SK-N-SH (cell line): ENCODE measurements at regions not wholly inside any gene's neighbourhood (a gene's known extent, or its start where the extent isn't known, plus 50 kb on each side); places are given as distances from the start of the nearest gene placed in this dataset.

Experiments used
- CTCF ChIA-PET: fragments of 300-600, 350-600 bp; formaldehyde crosslinking; extraction: SDS; loops from one replicate; lab custom pipeline; 2021; lab: Yijun Ruan, JAX
- POLR2A ChIA-PET: fragments of 350-600 bp; sonication (Branson Sonifier 250); formaldehyde crosslinking; extraction: SDS; loops from one replicate; lab custom pipeline; 2020; ENCODE audit warnings: antibody characterized with exemption, inconsistent platforms; lab: Yijun Ruan, JAX
- DNase-seq: peaks from one replicate; pipeline ENCODE4 v3.0.0; 2012
- H2AFZ ChIP-seq: fragments of 200-600 bp; sonication (generic); 2 replicates; pipeline ENCODE4 v1.8.1; 2016; ENCODE audit warnings: antibody characterized with exemption, mild to moderate bottlenecking, low read depth
- H3F3A ChIP-seq: fragments of 200-600 bp; sonication (generic); replicated peaks from 2 replicates; pipeline ENCODE3; 2016; ENCODE audit warnings: antibody characterized with exemption, mild to moderate bottlenecking; ENCODE audit not compliant: insufficient read depth
- H3K27ac ChIP-seq, 2 experiments: fragments of 200-500 bp in 1 of 2; fragments of 200-600 bp in 1 of 2; sonication (Bioruptor generic) in 1 of 2; sonication (generic), shearing (Covaris generic) in 1 of 2; 2 replicates each; pipeline versions ENCODE4 v1.5.1 to v1.6.1; 2014 to 2016; ENCODE audit warnings: low read depth in 2 of 2, inconsistent platforms in 1 of 2, low read length in 1 of 2, mild to moderate bottlenecking in 1 of 2, mixed read lengths in 1 of 2
- H3K27me3 ChIP-seq: fragments of 200-600 bp; sonication (generic), shearing (Covaris generic); 2 replicates; pipeline ENCODE4 v1.6.1; 2016; ENCODE audit warnings: mixed run types; ENCODE audit not compliant: insufficient read depth
- H3K36me3 ChIP-seq, 2 experiments: fragments of 200-500 bp in 1 of 2; fragments of 200-600 bp in 1 of 2; sonication (Bioruptor generic) in 1 of 2; sonication (generic) in 1 of 2; replicated peaks in 1 of 2; 2 replicates each; pipeline versions ENCODE3 to v1.5.1; 2014 to 2016; ENCODE audit warnings: low read length in 1 of 2, mild to moderate bottlenecking in 1 of 2; ENCODE audit not compliant: insufficient read depth in 2 of 2, control insufficient read depth in 1 of 2
- H3K4me1 ChIP-seq, 2 experiments: fragments of 200-500 bp in 1 of 2; fragments of 200-600 bp in 1 of 2; sonication (Bioruptor generic) in 1 of 2; sonication (generic), shearing (Covaris generic) in 1 of 2; 2 replicates each; pipeline versions ENCODE4 v1.5.1 to v1.6.1; 2014 to 2016; ENCODE audit warnings: low read depth in 1 of 2, low read length in 1 of 2, mixed run types in 1 of 2; ENCODE audit not compliant: insufficient read depth in 2 of 2, control insufficient read depth in 1 of 2
- H3K4me2 ChIP-seq: fragments of 200-600 bp; sonication (generic), shearing (Covaris generic); 2 replicates; pipeline ENCODE4 v1.6.1; 2017; ENCODE audit warnings: mixed run types
- H3K4me3 ChIP-seq, 2 experiments: fragments of 200-500 bp in 1 of 2; fragments of 200-600 bp in 1 of 2; sonication (Bioruptor generic) in 1 of 2; sonication (generic), shearing (Covaris generic) in 1 of 2; 2 replicates each; pipeline versions ENCODE4 v1.5.1 to v1.8.1; 2014 to 2016; ENCODE audit warnings: low read depth in 2 of 2, inconsistent platforms in 1 of 2, low read length in 1 of 2, mild to moderate bottlenecking in 1 of 2, mixed read lengths in 1 of 2, moderate library complexity in 1 of 2
- H3K79me2 ChIP-seq: fragments of 200-600 bp; sonication (generic); 2 replicates; pipeline ENCODE4 v1.8.1; 2017; ENCODE audit warnings: mild to moderate bottlenecking; ENCODE audit not compliant: insufficient read depth
- H3K9ac ChIP-seq: fragments of 200-600 bp; sonication (generic); 2 replicates; pipeline ENCODE4 v1.6.1; 2017; ENCODE audit warnings: mixed run types
- H3K9me2 ChIP-seq: fragments of 200-600 bp; sonication (generic); 2 replicates; pipeline ENCODE4 v1.6.1; 2017; ENCODE audit warnings: mixed run types
- H3K9me3 ChIP-seq: fragments of 200-600 bp; sonication (generic); 2 replicates; pipeline ENCODE4 v1.6.1; 2017; ENCODE audit warnings: mixed run types, mild to moderate bottlenecking, moderate library complexity
- H4K20me1 ChIP-seq: fragments of 200-600 bp; sonication (generic); 2 replicates; pipeline ENCODE4 v1.6.1; 2017; ENCODE audit warnings: mild to moderate bottlenecking, mixed run types; ENCODE audit not compliant: insufficient read depth
- EZH2phosphoT487 ChIP-seq: fragments of 200-600 bp; sonication (generic); IDR thresholded peaks from 2 replicates; pipeline ENCODE4 v1.6.1; 2017; ENCODE audit warnings: low read depth, mixed run types, mild to moderate bottlenecking, antibody characterized with exemption, moderate library complexity, borderline replicate concordance
- FOXJ3 ChIP-seq: sonication (generic); formaldehyde crosslinking; IDR thresholded peaks from 2 replicates; pipeline ENCODE4 v1.5.1; 2020; ENCODE audit warnings: mild to moderate bottlenecking, missing genetic modification reagents
- GABPA ChIP-seq: IDR thresholded peaks from 2 replicates; pipeline ENCODE4 v1.4.0; 2012; ENCODE audit warnings: low read depth, mild to moderate bottlenecking
- GATA2 ChIP-seq: sonication (generic); formaldehyde crosslinking; IDR thresholded peaks from 2 replicates; pipeline ENCODE4 v1.5.0; 2020; ENCODE audit warnings: mild to moderate bottlenecking, missing genetic modification reagents
- IRF3 ChIP-seq: fragments of 150-350 bp; IDR thresholded peaks from 2 replicates; pipeline ENCODE4 v1.6.1; 2016; ENCODE audit warnings: mild to moderate bottlenecking, low read depth, low read length
- JUND ChIP-seq: IDR thresholded peaks from 2 replicates; pipeline ENCODE4 v1.4.0; 2012
- NFIC ChIP-seq: IDR thresholded peaks from 2 replicates; pipeline ENCODE4 v1.4.0; 2012; ENCODE audit warnings: borderline replicate concordance
- NRF1 ChIP-seq: IDR thresholded peaks from 2 replicates; pipeline ENCODE4 v1.6.1; 2012; ENCODE audit warnings: low read depth, mild to moderate bottlenecking, low read length
- RCOR1 ChIP-seq: fragments of 150-350 bp; IDR thresholded peaks from 2 replicates; pipeline ENCODE4 v1.6.1; 2017; ENCODE audit warnings: antibody characterized with exemption, low read length
- REST ChIP-seq: IDR thresholded peaks from 2 replicates; pipeline ENCODE4 v1.6.1; 2012; ENCODE audit warnings: mild to moderate bottlenecking, low read depth, low read length, moderate library complexity
- SMC3 ChIP-seq: IDR thresholded peaks from 2 replicates; pipeline ENCODE4 v1.6.1; 2012; ENCODE audit warnings: low read depth, low read length, improper control_type of control experiment
- TAF1 ChIP-seq: IDR thresholded peaks from 2 replicates; pipeline ENCODE4 v1.6.1; 2012; ENCODE audit warnings: low read depth, mild to moderate bottlenecking, low read length, moderate library complexity, borderline replicate concordance
- YY1 ChIP-seq: IDR thresholded peaks from 2 replicates; pipeline ENCODE4 v1.4.0; 2012; ENCODE audit warnings: low read depth, mild to moderate bottlenecking
- ZBTB33 ChIP-seq: IDR thresholded peaks from 2 replicates; pipeline ENCODE4 v1.4.0; 2012; ENCODE audit warnings: low read depth, borderline replicate concordance
- WGBS: methylation state at CpG from one replicate; pipeline ENCODE4 v1.1.6; 2017; ENCODE audit warnings: low lambda C conversion rate; 5-methylcytosine and 5-hydroxymethylcytosine counted together

GRCh38 chr7:109062798-109063197 is 493.1 kb downstream of the DNAJB9 start:
- Histone ChIP-seq H3K27ac (no peak overlapping the region), H3K4me3 (no peak overlapping the region), H3K36me3 (peaks cover 0 to 2% of the 10 kb centered on the region in 2 experiments), H3K9me2 (0 out of 2 replicates have a peak, but pooled peaks cover 9% of the 10 kb centered on the region), H3K27me3 (no peaks in the 10 kb centered on the region), H3F3A (no peaks in the 10 kb centered on the region), H3K9me3 (0 out of 2 replicates have a peak, but pooled peaks cover 10% of the 10 kb centered on the region), H3K9ac (no peak overlapping the region), H3K79me2 (no peaks in the 10 kb centered on the region), H3K4me1 (no peaks in the 10 kb centered on the region), H3K4me2 (no peak overlapping the region), H4K20me1 (no peaks in the 10 kb centered on the region), H2AFZ (no peak overlapping the region)
- CTCF ChIA-PET = no interaction called here
- 52% methylated on average over 4 of the region's 4 CpGs for WGBS
- DNase-seq = no peak
- TF ChIP-seq TAF1 (no peak), GATA2 (no peak), SMC3 (no peak), JUND (no peak), NRF1 (no peak), EZH2phosphoT487 (no peak), REST (no peak)
- POLR2A ChIA-PET = no interaction called here

DNA sequence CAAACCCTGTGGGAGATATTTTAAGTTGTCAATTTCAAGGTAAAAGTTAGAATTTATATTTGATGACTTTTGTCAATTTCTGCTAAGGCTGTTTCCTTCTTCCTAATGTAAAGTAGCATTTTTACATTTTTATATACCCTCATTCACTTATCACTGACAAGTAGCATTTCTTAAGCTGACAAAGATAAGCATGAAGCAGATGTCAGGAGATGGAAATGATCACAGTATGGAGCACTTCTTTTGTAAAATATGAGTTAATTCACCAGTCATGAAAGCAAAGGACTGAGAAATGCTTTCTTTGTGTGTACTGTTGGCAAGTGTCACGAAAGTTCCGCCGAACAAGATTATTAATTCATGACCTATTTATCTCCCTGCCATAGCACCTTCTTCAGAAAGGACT is 503.9 kb downstream of the DNAJB9 start:
- Histone ChIP-seq H3K9me2 (no peaks in the 10 kb centered on the region), H4K20me1 (no peaks in the 10 kb centered on the region), H3K9me3 (peaks cover 21% of the 10 kb centered on the region), H3K4me1 (no peaks in the 10 kb centered on the region), H3K27ac (no peak overlapping the region), H3K4me3 (no peak overlapping the region), H3K36me3 (no peaks in the 10 kb centered on the region), H3K9ac (no peak overlapping the region), H3K27me3 (no peaks in the 10 kb centered on the region), H3F3A (no peaks in the 10 kb centered on the region), H3K79me2 (no peaks in the 10 kb centered on the region), H3K4me2 (no peak overlapping the region), H2AFZ (no peak overlapping the region)
- CTCF ChIA-PET = interaction anchor here (0.9 kb wide), 1 partner anchor 19 kb away, joined by 5 read pairs; no protein-coding TSS in a partner anchor
- WGBS = 80% methylated on average over 3 of the region's 3 CpGs
- no peak for DNase-seq
- POLR2A ChIA-PET = no interaction called here
- no peak for TF ChIP-seq YY1
- no peak for TF ChIP-seq GABPA
- no peak for TF ChIP-seq IRF3
- TF ChIP-seq RCOR1 = no peak
- TF ChIP-seq NFIC = no peak
- no peak for TF ChIP-seq ZBTB33
- no peak for TF ChIP-seq FOXJ3 (CRISPR knock-in tag)
- no peak for TF ChIP-seq JUND
